IPS-NIHi7 (cell line): ENCODE measurements at regions not wholly inside any gene's neighbourhood (a gene's known extent, or its start where the extent isn't known, plus 50 kb on each side); places are given as distances from the start of the nearest gene placed in this dataset.

Experiments used
- DNase-seq: peaks from one replicate; pipeline ENCODE4 v3.0.0; 2012; ENCODE audit warnings: mixed read lengths; ENCODE audit errors: extremely low spot score

DNA sequence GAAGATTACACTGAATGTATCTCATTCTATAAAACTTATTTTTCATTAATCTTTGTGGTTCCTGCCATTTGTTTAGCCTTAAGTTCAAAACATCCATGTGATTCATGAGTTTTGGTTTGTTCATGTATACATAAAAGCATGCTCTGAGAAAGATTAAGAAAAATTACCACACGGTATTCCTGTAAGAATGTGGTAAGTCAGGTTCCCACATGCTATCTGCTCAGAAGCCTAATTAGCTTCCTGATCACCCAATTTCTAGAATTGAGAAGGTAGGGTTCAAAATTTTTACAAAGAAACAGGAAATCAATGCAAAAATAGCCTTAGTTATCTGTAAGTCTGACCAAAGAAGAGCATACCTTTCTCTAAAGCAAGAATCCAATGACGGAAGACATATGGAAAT, 241.6 kb upstream of the VRK2 start:
- DNase-seq: no peak

DNA sequence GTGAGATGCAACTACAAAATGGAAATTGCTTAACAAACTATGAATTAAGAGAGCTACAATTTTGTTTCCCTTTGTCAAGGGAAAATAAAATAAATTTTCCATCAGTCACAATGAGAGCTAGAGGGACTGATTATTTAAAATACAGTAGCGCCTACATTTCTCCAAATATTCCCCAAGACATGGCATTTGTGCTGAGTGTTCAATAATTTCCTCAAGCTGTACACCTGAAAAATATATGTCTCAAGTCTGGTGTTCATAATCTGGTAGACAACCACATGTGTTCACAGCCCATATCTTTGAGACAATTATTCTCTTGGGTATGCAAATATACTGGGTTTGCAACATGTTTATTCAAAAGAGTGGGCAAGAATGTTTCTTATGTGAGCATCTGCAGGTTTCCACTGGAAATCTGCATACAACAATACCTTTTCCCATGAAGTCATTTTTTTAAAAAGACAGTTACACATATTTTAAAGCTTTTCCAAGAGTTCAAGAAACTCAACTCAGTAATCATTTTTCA, 240.1 kb upstream of the VRK2 start:
- no peak for DNase-seq

DNA sequence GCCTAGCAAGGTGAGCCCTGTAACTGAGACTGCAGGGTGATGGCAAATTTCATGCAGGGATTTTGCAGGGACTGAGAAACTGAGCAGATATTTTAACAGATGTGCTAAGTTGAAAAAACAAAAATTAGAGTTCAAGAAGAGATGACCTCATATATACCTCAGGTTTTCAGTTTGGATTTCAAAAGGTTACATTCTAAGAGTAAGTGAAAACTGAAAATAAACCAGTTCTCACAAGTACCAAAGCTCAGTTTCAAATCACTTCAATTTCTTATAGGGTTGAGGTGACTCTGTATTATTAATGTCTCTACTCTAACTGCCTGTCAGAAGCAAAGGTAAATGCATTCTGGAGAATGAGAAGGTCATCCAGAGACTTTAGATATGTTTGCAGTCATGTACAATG, 237.4 kb upstream of the VRK2 start:
- no peak for DNase-seq

DNA sequence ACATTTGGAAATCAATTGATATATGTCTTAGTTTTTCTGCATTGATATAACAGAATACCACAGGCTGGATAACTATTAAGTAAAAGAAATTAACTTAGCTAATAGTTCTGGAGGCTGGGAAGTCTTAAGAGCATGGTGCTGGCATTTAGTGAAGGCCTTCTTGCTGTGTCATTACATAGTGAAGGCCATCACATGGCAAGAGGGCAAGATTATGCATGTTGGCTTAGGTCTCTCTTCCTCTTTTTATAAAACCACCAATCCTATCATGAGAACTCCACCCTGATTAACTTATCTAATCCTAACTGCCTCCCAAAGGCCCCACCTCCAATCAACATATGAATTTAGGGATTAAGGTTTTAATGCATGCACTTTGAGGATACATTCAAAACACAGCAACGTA, 225.5 kb upstream of the VRK2 start:
- DNase-seq: no peak

DNA sequence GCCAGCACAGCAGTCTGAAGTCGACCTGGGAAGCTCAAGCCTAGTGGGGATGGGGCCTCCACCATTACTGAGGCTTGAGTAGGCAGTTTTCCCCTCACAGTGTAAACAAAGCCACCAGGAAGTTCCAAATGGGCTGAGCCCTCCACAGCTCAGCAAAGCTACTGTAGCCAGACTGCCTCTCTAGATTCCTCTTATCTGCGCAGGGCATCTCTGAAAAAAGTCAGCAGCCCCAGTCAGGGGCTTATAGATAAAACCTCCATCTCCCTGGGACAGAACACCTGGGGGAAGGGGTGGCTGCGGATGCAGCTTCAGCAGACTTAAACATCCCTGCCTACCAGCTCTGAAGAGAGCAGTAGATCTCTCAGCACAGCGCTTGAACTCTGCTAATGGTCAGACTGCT, 218.4 kb upstream of the VRK2 start:
- DNase-seq: no peak

DNA sequence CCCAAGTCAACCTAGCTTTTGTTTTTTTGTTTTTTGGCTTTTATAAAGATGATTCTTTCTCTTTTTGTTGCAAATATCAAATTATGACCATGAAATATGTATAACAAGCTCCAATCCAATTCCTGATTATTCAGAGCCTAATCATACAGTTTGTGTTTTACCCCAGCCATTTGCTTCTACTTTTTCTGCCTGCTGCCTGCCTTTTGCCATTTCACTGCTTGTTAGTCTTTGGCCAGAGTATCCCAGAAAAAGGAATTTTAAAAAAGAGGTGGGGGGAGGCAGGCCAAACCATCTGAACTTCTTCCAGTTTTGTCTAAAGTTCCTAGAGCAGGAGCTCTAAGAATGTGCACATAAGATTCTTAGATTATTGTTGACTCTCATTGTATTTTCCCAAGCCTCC, 211.9 kb upstream of the VRK2 start:
- no peak for DNase-seq

DNA sequence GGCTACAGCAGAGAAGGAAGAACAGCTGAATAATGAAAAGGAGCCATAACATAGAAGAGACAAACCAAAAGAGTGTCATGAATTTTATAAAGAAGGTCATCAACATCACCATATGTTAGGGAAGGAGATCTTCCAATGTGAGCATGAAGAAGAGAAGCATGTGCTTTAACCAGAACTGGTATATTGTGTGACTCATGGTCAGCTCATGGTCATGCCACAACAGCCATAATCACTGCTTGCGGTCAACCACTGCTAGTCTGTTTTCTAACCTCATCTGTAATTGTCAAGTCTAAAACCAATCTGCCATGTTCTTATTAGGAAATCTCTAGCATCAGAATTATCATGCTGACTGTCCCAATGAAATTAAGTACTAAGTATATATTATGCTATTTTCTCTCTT, 204.1 kb upstream of the VRK2 start:
- DNase-seq: no peak

DNA sequence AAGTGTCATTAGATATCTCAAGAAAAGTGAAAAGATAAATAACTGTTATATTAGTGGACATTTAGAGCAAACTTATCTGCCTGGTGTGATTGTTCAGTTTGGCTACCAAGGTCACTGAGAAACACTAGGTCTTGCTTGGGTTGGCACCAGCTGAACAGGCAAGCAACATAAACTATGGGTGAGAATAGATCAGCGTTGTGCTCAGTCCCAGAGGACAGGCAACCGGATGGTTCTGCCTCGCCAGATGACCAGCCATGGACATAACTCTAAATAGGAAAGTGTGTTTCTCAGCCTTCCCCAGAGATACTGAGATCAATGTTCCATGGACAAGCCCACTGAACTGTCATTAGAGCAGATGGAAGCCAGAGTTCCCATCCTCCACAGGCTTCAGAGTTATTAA, 203.4 kb upstream of the VRK2 start:
- DNase-seq: no peak

DNA sequence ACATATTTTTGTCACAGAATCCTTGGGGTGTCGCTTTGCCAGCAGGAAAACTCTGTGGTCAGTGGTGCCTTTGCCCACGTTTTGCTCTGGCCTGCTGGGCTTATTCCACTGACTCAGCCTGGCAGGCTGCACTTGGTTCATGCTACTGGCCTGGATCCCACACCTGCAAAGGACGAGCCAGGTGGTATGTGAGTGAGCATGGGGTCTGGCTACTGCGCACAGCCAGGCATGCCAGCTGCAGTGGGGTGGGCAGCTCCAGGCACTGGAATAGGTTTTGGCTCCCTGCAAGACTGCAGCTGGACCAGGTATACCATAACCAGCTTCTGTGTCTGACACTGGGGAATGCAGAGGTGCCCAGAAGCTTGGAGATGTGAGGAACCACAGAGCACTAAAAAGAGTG, 197.9 kb upstream of the VRK2 start:
- no peak for DNase-seq

DNA sequence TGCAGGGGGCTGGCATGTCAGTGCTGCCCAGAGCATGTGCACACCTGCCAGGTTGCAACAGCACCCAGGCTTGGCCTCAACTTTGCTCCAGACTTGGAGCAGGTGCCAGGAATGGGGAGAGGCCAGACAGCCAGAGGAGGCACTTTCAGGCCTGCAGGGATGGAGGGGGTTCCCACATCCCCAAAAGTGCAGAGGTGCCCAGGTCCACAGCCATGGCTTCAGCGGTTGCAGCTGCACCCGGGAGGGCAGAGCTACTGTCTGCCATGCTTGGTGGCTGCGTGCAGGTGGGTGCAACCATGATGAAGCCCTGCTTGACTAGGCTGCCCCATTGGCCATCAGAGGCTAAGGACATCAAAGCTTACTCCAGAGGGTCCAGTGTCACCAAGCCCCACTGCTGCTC, 196.8 kb upstream of the VRK2 start:
- DNase-seq: no peak

DNA sequence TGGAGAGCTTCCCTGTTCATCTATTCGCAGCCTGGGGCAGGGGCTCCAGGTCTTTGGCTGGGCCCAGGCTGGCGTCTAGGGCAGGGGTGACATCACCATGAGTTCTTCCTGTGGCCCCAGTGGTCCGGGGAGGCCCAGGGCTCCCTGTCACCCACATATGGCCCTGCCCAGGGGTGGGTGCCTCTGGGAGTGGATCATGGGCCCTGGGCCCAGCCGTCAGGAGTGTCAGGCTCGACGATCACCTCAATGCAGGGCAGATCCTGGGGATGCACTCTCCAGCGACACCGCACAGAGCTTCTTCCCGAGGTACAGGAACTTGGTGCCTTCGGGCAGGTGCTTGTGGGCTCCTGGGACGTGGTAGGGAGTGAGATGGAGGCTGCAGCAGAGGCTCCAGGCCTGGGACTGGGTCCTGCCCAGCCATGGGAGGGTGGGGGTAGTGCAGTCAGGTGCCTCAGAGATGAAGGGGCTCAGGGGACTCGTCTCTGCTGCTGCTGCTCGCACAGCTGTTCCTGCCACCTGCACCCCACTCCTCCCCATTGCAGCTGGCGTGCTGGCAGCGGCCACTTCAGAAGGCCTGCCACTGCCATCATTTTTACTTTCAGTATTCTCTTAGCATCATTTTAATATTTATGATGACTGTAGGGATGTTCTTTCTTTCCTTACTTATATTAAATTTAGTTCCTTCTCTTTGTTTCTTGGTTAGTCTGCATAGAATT, 196.0 kb upstream of the VRK2 start:
- no peak for DNase-seq

DNA sequence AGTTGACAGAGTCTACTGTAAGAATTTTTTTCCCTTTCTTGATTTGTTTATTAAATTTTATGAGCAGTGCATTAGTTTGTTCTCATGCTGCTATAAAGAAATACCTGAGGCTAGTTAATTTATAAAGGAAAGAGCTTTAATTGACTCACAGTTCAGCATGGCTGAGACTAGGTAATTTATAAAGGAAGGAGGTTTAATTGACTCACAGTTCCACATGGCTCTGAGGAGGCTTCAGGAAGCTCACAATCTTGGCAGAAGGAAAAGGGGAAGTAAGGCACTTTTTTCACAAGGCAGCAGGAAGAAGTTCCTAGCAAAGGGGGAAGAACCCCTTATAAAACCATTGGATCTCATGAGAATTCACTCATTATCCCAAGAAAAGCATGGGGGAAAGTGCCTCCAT, 191.4 kb upstream of the VRK2 start:
- no peak for DNase-seq

DNA sequence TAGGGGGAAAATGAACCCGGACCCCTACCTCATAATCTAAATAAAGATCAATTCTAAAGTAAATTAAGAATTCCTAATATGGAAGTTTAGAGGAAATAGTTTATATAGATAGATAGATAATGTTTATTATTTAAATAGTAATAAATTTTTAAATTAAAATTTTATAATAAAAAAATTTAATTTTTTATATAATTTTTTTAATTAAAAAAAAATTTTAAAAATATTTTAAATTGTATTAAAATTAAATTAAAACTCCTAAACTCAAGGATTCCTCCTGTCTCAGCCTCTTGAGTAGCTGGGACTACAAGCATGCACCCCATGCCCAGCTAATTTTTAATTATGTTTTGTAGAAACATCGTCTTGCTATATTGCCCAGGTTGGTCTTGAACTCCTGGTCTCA, 186.9 kb upstream of the VRK2 start:
- DNase-seq: no peak

DNA sequence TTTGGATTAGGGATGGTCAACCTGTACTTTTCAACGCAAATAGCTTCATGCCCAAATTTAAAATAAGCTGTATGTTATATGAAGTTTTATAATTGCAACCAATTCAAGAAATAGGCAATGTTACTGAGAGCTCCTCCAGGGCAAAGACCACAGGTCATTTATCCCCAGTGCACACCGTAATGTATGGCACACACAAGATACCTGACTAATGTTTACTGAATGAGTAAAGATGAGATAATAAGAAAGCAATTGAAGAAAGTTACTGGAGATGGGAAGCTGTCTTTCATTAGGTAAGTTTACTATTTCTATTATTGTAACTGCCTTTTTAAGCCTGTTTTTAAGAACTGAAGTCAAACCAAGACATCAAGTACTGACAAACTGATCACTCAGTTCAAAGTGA, 184.5 kb upstream of the VRK2 start:
- no peak for DNase-seq

DNA sequence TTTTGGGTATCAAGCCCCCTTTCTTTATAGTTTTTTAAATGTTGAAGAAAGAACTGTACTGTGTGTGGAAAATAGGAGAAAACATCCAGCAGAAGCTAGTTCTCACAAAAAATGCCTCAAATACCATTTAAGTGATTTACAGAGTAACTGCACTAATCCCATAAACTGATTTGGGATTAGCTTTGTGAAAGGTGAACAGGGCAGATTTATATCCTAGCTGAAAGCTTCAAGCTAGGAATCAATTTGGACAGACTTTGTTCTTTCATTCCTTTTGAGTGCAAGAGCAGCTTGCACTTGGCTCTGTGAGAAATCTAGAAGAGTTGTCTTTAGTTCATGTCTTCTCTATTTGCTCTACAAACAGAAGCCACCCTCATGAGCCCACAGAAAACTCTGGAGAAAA, 183.9 kb upstream of the VRK2 start:
- DNase-seq: no peak

DNA sequence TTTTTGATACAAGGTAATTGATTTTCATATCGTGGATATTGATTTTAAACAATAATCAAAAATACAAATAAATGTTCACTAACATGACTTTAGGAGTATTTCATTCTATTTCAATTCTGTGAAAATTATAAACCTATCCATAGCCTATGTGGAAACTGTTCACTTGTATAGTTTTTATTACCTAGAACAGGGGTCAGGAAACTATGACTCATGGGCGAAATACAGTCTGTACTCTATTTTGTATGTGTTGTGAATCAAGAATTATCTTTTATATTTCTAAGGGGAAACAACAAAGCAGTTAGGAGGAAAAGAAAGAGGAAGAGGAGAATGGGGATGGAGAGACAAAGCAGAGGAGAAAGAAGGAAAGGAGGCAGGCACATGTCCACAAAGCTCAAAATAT, 181.7 kb upstream of the VRK2 start:
- no peak for DNase-seq

DNA sequence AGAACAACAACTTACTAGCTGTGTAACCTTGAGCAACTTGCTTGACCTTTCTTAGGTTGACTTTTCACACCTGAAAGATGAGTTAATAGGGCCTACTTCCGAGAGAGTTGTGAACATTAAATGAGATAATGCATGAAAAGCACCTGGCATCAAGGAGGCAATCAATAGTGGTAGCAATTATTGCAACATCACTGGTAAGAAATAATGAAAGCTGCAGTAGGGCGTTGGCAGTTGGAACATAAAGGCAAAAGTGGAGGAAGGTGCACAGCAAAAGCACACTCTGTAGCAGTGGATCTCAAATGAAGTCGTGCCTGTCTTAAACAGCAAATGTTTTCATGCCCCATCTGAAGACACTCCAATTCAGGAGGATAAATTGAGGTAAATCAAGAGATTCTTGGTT, 178.9 kb upstream of the VRK2 start:
- DNase-seq: no peak

DNA sequence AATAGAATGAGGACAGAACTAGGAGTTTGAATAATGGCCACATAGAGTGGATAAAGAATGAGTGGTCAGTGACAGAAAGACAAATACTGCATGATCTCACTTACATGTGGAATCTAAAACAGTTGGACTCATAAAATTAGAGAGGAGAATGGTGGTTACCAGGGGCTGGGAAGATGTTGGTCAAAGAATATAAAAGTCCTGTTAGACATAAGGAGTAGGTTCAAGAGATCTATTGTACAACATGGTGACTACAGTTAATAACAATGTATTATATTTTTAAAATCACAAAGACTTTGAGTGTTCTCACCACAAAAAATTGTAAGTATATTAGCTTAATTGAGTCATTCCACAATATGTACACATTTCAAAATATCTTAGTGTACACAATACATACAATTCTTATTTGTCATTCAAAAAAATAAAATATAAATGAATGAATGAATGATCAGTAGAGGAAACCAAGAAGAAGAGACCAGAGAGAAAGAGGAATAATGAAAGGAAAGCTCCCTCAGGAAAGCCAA, 177.9 kb upstream of the VRK2 start:
- no peak for DNase-seq

DNA sequence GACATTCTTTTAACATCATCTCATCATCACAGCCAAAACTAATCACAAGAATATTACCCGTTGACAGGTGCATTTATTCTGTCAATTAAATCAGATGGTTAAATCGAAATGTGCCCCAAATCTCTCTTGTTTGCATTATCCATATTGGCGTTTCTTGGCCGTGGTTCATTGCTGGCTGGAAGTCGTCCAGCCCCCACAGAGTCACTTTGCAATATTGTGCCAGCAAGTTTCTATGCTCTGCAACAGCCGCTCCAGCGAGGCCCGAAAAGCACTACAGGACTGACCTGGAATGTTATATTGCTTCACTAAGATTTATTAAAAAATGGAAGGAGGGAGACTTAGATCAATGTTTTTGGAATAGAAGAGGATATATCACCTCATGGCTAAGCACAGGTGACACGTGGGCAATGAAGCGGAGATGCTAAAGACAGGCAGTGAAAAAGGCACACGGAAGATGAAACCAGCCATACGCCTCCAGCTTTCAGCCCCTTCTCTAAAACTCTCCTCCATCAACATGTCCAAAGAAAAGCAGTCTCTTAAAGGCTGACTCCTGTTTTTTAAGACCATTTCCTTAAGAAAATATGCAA, 176.8 kb upstream of the VRK2 start:
- no peak for DNase-seq

DNA sequence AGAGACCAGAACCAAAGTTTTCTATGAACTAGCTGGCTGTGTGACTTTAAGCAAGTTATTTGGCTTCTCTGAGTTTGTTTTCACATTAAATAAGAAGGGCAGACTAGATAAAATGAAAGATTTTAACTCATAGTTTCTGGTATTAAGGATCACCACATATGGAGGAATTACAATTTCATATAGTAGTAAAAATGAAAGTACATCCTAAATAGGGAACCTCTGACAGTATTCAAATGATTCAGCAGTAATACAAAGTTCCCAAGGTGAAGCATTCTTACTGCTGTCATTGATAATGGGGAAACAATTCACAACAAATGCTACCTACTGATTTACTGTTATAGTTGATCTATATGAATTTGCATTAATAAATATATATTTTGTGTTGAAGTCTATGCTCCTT, 170.3 kb upstream of the VRK2 start:
- no peak for DNase-seq

DNA sequence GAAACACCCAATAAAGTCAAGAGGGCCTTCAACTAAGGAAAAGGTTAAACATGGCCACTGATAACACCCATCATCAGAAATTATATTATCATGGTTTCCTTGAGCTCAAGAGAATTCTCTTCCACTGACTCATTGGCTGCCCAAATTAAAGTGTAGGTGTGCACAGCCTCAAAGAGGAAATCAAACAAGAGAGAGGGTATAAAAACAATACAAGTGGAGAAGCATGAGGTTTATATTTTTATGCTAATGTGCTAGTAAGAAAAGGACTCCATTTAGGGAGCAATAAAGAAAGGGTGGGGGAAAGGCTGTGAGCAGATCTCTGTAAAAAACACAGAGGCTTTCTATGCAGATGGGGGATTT, 168.8 kb upstream of the VRK2 start:
- DNase-seq: no peak

DNA sequence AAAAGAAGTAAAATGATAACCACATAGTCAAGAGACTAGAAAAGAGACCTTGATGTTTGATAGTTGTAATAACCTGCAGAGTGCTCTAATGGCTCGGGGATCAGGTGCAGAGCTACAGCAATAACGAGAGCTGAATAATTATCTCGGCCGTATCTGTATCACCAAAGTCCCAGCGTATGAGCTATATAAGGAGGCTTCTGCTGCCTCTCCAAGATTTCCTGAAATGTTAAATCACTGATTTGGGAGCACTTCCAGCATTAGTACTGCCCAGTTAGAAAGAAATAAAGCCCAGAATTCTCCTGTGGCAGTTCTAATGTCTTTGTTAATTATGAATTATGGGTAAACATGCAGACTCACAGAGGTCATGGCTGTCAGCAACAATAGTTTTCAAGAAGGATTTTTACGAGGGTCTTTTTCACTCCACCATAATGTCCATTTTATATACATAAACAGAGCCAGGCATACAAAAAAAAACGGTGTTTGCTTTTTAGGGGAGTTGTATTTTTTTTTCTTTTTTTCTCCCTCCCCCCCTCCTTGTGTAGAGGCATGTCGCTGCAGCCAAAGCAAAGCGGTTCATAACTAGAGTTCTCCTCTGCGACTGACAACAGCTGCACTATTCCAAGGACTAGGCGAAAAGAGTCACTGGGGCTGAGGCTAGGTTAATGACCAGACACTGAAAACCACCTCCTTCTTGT, 168.3 kb upstream of the VRK2 start:
- DNase-seq: no peak

DNA sequence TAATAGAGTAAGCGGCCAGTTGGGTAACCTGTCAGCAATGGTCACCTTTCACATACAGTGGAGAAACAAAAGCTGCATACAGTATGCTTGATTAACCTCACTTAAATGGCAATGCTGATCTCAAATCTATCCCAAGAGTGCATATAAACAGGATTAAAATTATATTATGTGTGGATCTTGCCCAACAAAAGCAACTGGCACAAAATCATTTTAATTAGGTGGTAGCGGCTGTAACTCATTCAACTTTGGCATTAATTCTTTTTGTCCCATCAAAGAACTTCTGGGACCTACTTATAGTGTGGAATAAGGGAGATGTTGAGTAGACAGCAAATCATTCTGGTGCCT, 167.8 kb upstream of the VRK2 start:
- DNase-seq: no peak
